ENCODE measurements at regions not wholly inside any gene's neighbourhood (a gene's known extent, or its start where the extent isn't known, plus 50 kb on each side); places are given as distances from the start of the nearest gene placed in this dataset.

GRCh38 chr1:65045022-65045817, 78.9 kb upstream of the JAK1 start:
- H3K27ac Mint-ChIP-seq = peak overlapping the region in 1 of 7 donors; percentile 37
- no CpG with 5 or more reads among the region's 4 CpGs for WGBS (ENCODE audit: insufficient coverage)
- H3K4me3 Mint-ChIP-seq = no peak overlapping the region

DNA sequence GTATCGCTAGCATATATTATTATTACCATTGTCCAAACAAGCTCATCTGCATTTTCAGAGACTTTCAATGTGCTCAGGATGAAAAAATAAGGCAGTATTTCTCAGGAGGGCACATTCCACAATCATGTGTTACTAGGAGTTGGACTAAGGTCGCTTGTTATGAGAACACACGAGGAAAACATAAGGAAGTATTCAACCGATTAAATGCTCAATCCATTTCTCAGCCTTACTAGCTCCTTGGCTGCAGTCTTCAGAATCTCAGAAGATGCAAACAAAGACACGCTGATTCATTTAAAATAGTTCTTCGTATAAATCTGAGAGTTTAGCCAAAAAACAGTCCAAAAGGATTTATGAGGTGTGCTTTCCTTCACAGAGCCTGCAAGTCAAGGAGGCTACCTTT, 82.0 kb upstream of the JAK1 start:
- Mint-ChIP-seq H3K27me3 (ENCODE audit: low read depth in 3 of 3) (peaks cover 0 to 3% (median 0%) of the 10 kb centered on the region in 3 donors), H3K9me3 (no peaks in the 10 kb centered on the region), H3K36me3 (peaks cover 11 to 20% of the 10 kb centered on the region in 2 donors), H3K4me1 (peaks cover 8% of the 10 kb centered on the region), H3K27ac (no peak overlapping the region), H3K4me3 (no peak overlapping the region)
- Histone ChIP-seq H3K36me3 (replicated peaks in 1 of 2; ENCODE audit: control insufficient read depth in 1 of 2, insufficient read depth in 2 of 2, low read length in 2 of 2) (peaks cover 2 to 4% of the 10 kb centered on the region in 2 donors), H4K20me1 (ENCODE audit: insufficient read depth, low read length) (peaks cover 54% of the 10 kb centered on the region), H3K27me3 (ENCODE audit: control insufficient read depth in 2 of 2, insufficient read depth in 2 of 2, low read length in 2 of 2) (no peaks in the 10 kb centered on the region), H3K9me3 (replicated peaks in 1 of 2; ENCODE audit: control insufficient read depth in 1 of 2, insufficient read depth in 1 of 2, low read length in 2 of 2) (no peaks in the 10 kb centered on the region), H2AFZ (ENCODE audit: insufficient read depth, low read depth, low read length, poor library complexity, severe bottlenecking) (no peak overlapping the region), H3K9ac (ENCODE audit: insufficient read depth, low read length, poor library complexity, severe bottlenecking) (no peak overlapping the region), H3K27ac (ENCODE audit: low read depth in 1 of 2, low read length in 2 of 2) (no peak overlapping the region), H3K79me2 (ENCODE audit: insufficient read depth, low read length) (no peaks in the 10 kb centered on the region), H3K4me2 (replicated peaks; ENCODE audit: extremely low read depth, low read length, poor library complexity, severe bottlenecking) (no peak overlapping the region), H3K4me1 (ENCODE audit: control insufficient read depth in 1 of 2, insufficient read depth in 2 of 2, low read length in 2 of 2) (no peaks in the 10 kb centered on the region), H3K4me3 (replicated peaks in 1 of 3; ENCODE audit: low read depth in 2 of 3, low read length in 3 of 3) (no peak overlapping the region)
- intact Hi-C loops (cut with micrococcal nuclease) = no loop called here
- TF ChIP-seq, protein P1, sequence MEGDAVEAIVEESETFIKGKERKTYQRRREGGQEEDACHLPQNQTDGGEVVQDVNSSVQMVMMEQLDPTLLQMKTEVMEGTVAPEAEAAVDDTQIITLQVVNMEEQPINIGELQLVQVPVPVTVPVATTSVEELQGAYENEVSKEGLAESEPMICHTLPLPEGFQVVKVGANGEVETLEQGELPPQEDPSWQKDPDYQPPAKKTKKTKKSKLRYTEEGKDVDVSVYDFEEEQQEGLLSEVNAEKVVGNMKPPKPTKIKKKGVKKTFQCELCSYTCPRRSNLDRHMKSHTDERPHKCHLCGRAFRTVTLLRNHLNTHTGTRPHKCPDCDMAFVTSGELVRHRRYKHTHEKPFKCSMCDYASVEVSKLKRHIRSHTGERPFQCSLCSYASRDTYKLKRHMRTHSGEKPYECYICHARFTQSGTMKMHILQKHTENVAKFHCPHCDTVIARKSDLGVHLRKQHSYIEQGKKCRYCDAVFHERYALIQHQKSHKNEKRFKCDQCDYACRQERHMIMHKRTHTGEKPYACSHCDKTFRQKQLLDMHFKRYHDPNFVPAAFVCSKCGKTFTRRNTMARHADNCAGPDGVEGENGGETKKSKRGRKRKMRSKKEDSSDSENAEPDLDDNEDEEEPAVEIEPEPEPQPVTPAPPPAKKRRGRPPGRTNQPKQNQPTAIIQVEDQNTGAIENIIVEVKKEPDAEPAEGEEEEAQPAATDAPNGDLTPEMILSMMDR (IDR thresholded peaks at IDR 0.05) = no peak
- no peak for DNase-seq
- 100% methylated on average over 2 of the region's 6 CpGs for WGBS (ENCODE audit: insufficient coverage)

More at GRCh38 chr1:65045022-65045817, 78.9 kb upstream of the JAK1 start:
- H3K4me2 ChIP-seq (replicated peaks; ENCODE audit: extremely low read depth, low read length, poor library complexity, severe bottlenecking) = no peak overlapping the region
- intact Hi-C loops (cut with micrococcal nuclease) = no loop called here
- peaks cover 5 to 18% of the 10 kb centered on the region in 2 donors for H3K36me3 Mint-ChIP-seq
- H3K27me3 Mint-ChIP-seq (ENCODE audit: low read depth in 3 of 3) = peaks cover 0 to 3% (median 0%) of the 10 kb centered on the region in 3 donors
- no peaks in the 10 kb centered on the region for H3K9me3 Mint-ChIP-seq
- no peaks in the 10 kb centered on the region for H3K79me2 ChIP-seq (ENCODE audit: insufficient read depth, low read length)
- no peaks in the 10 kb centered on the region for H3K27me3 ChIP-seq (ENCODE audit: control insufficient read depth in 2 of 2, insufficient read depth in 2 of 2, low read length in 2 of 2)
- no peak overlapping the region for H2AFZ ChIP-seq (ENCODE audit: insufficient read depth, low read depth, low read length, poor library complexity, severe bottlenecking)
- H3K9me3 ChIP-seq (replicated peaks in 1 of 2; ENCODE audit: control insufficient read depth in 1 of 2, insufficient read depth in 1 of 2, low read length in 2 of 2) = no peaks in the 10 kb centered on the region
- TF ChIP-seq, protein P1 (IDR thresholded peaks at IDR 0.05) = no peak
- peaks cover 54% of the 10 kb centered on the region for H4K20me1 ChIP-seq (ENCODE audit: insufficient read depth, low read length)
- H3K9ac ChIP-seq (ENCODE audit: insufficient read depth, low read length, poor library complexity, severe bottlenecking) = no peak overlapping the region
- H3K36me3 ChIP-seq (replicated peaks in 1 of 2; ENCODE audit: control insufficient read depth in 1 of 2, insufficient read depth in 2 of 2, low read length in 2 of 2) = peaks cover 0 to 4% of the 10 kb centered on the region in 2 donors
- H3K4me3 ChIP-seq (replicated peaks in 1 of 3; ENCODE audit: low read depth in 2 of 3, low read length in 3 of 3) = no peak overlapping the region
- DNase-seq = no peak
- H3K27ac ChIP-seq (ENCODE audit: low read depth in 1 of 2, low read length in 2 of 2) = no peak overlapping the region
- H3K4me1 Mint-ChIP-seq = peaks cover 22% of the 10 kb centered on the region
- H3K4me1 ChIP-seq (ENCODE audit: control insufficient read depth in 1 of 2, insufficient read depth in 2 of 2, low read length in 2 of 2) = peaks cover 12 to 15% of the 10 kb centered on the region in 2 donors
